Fibroblast of the aortic adventitia (primary cell): ENCODE measurements at regions not wholly inside any gene's neighbourhood (a gene's known extent, or its start where the extent isn't known, plus 50 kb on each side); places are given as distances from the start of the nearest gene placed in this dataset.

ENCODE experiments used
- DNase-seq: peaks from one replicate; pipeline ENCODE4 v3.0.0-alpha.2; 2010; ENCODE audit warnings: low read depth
- H3K4me3 ChIP-seq: 2 replicates; pipeline ENCODE4 v1.5.1; 2011; ENCODE audit warnings: low read depth, mild to moderate bottlenecking, control low read depth, low read length, moderate library complexity
- TF ChIP-seq, protein P1 (sequence below): IDR thresholded peaks from 2 replicates; pipeline ENCODE4 v1.5.1; 2011; ENCODE audit warnings: mild to moderate bottlenecking, low read length, control low read depth, inconsistent platforms; ENCODE audit not compliant: insufficient read depth

DNA sequence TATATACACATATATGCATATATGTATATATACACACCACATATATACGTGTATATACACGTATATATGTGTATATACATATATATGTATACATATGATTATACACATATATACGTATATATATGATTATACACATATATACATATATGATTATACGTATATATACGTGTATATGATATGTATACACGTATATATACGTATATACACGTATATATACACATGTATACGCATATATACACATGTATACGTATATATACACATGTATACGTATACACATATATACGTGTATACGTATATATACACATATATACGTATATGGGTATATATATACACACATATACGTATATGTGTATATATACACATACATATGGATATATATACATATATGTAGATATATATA, 62.1 kb upstream of the HMGXB4 start:
- H3K4me3 ChIP-seq, result no peak overlapping the region
- TF ChIP-seq, protein P1, sequence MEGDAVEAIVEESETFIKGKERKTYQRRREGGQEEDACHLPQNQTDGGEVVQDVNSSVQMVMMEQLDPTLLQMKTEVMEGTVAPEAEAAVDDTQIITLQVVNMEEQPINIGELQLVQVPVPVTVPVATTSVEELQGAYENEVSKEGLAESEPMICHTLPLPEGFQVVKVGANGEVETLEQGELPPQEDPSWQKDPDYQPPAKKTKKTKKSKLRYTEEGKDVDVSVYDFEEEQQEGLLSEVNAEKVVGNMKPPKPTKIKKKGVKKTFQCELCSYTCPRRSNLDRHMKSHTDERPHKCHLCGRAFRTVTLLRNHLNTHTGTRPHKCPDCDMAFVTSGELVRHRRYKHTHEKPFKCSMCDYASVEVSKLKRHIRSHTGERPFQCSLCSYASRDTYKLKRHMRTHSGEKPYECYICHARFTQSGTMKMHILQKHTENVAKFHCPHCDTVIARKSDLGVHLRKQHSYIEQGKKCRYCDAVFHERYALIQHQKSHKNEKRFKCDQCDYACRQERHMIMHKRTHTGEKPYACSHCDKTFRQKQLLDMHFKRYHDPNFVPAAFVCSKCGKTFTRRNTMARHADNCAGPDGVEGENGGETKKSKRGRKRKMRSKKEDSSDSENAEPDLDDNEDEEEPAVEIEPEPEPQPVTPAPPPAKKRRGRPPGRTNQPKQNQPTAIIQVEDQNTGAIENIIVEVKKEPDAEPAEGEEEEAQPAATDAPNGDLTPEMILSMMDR, result no peak
- no peak for DNase-seq

DNA sequence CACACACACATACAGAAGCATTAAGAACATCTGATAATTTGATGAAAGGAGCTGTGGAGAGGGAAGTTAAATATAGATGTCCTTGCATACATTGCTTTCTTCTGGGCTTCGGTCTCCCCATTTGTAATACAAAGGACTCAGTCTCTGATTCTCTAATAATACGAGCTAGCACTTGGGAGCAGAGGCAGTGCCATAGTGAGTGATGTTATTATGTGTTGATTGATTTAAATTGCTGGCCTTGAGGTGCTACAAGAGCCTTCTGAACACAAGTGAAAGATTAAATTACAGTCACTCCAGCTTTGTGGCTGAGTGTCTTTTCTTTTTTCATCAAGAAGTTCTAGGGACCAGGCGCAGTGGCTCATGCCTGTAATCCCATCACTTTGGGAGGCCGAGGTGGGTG, 61.5 kb upstream of the HMGXB4 start:
- TF ChIP-seq, protein P1, result no peak
- no peak overlapping the region for H3K4me3 ChIP-seq
- no peak for DNase-seq

DNA sequence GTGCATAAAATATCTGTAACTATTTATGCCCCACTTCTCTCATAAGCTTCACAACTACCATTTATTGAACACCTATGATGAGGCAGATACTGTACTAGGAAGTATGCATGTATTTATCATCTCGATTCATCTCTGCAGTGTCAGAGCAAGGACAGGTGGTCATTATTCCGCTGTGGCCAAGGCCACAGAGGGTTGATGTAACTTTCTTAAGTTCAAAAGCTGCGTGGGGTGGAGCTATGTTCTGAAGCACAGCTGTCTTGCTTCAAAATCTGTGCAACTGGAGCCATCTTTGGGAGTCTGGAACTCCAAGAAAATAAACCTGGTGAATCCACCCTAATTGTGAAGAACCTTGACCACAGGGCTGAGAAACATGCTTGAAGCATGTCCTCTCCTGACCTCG, 60.2 kb upstream of the HMGXB4 start:
- TF ChIP-seq, protein P1, result no peak
- no peak overlapping the region for H3K4me3 ChIP-seq
- no peak for DNase-seq

DNA sequence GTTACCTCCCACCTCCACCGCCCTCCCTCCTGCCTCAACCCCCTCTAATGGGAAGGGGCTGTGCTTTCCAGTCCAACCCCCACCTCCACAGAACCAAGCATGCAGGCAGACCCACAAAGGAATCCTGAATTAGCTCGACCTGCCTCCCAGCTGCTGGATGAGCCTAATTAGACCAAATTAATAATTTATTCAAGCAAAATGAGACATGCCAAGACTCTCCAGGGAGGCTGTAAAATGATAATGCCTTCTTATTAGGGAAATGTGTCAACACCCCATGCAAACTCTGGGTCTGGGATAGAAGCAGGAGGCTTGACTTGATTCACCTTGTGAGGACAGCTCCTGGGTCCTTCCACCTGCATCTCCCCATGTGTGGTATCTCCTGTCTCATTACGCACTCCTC, 59.4 kb upstream of the HMGXB4 start:
- no peak for DNase-seq
- TF ChIP-seq, protein P1, result no peak
- no peak overlapping the region for H3K4me3 ChIP-seq

DNA sequence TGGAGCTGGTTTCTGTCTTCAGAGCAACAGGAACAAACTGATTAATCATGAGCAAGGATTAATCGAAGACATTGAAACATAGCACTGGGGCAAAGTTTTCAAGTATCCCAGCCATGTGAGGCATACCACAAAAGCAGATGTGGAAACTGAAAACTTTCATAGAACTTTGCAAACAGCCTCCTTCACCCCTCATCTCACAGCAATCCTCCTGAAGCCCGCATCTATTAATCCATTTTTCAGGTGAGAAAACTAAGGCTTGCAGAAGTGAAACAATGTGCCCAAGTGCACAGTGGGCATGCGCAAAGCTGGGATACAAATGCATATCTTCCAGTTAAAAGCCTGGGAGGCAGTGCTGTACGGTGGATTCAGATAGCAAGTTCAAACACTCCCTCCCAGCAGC, 58.6 kb upstream of the HMGXB4 start:
- TF ChIP-seq, protein P1, result no peak
- DNase-seq, result no peak
- H3K4me3 ChIP-seq, result no peak overlapping the region

DNA sequence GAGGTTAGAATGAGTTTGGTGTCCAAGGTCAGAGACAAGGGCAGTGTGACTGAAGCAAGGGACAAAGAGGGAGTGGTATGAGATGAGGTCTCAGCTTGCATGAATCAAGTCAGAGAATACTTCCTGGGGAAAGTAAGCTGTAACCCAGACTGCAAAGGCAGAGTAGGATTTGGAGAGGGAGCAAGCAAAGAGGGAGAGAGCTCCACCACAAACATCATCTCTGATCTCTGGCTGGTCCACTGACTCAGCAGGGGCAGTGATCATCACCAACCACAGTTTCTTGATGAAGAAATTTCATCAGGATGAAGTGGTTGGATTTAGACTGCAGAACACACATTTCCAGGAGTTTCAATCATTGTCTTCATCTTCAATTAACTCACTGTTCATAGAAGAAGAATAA, 54.9 kb upstream of the HMGXB4 start:
- TF ChIP-seq, protein P1, result no peak
- no peak overlapping the region for H3K4me3 ChIP-seq
- DNase-seq, result no peak

DNA sequence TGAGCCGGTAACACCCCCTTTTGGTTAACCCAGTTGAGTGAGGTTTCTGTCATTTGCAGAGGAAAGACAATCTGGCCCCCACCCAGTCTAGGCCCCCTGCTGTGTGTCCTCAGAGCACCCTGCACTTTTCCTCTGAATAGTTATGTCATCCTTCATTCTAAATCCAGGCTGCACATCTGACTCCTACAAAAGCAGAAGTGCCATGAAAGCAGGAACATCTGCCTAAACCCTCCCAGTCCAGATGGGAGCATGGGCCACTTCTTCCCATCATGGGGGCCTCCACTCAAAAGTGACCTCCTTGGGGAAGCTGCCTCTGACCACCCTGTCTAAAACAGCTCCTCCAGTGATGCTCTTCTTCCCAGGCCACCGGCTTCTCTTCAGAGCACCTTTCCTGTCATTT, 53.7 kb upstream of the HMGXB4 start:
- no peak for DNase-seq
- TF ChIP-seq, protein P1, result no peak
- no peak overlapping the region for H3K4me3 ChIP-seq
